Mesendoderm (in vitro differentiated cells): ENCODE measurements at regions not wholly inside any gene's neighbourhood (a gene's known extent, or its start where the extent isn't known, plus 50 kb on each side); places are given as distances from the start of the nearest gene placed in this dataset.
"Not testable (repeated sequence)": the region's sequence is repeated elsewhere in the genome, so short reads cannot be mapped to it uniquely, and the experiment has no call there.

ENCODE experiments used
- DNase-seq: peaks from one replicate; pipeline ENCODE4 v3.0.0; 2013
- H2AK5ac ChIP-seq: 2 replicates; pipeline ENCODE4 v1.6.1; 2013; ENCODE audit warnings: low read length, inconsistent platforms
- H2BK120ac ChIP-seq: 2 replicates; pipeline ENCODE4 v1.6.1; 2013; ENCODE audit warnings: low read depth, mild to moderate bottlenecking, low read length, moderate library complexity, mixed read lengths
- H2BK15ac ChIP-seq: replicated peaks from 2 replicates; pipeline ENCODE4 v1.6.1; 2013; ENCODE audit warnings: low read depth, mild to moderate bottlenecking, moderate library complexity
- H2BK5ac ChIP-seq: 2 replicates; pipeline ENCODE4 v1.6.1; 2013; ENCODE audit warnings: low read length, inconsistent platforms
- H3K18ac ChIP-seq: 2 replicates; pipeline ENCODE4 v1.6.1; 2013; ENCODE audit warnings: mild to moderate bottlenecking, low read length, mixed read lengths
- H3K23ac ChIP-seq: one replicate; pipeline ENCODE4 v1.6.1; 2013; ENCODE audit warnings: low read length
- H3K27ac ChIP-seq: 2 replicates; pipeline ENCODE4 v1.5.1; 2013; ENCODE audit warnings: low read depth, mild to moderate bottlenecking, inconsistent platforms, low read length, moderate library complexity
- H3K27me3 ChIP-seq: 2 replicates; pipeline ENCODE4 v1.6.1; 2013; ENCODE audit warnings: low read length, control low read depth, mild to moderate bottlenecking, inconsistent platforms; ENCODE audit not compliant: insufficient read depth, poor library complexity
- H3K36me3 ChIP-seq: 2 replicates; pipeline ENCODE4 v1.6.1; 2013; ENCODE audit warnings: low read length, inconsistent platforms; ENCODE audit not compliant: control insufficient read depth, insufficient read depth
- H3K4ac ChIP-seq: one replicate; pipeline ENCODE4 v1.6.1; 2013; ENCODE audit warnings: low read depth, mild to moderate bottlenecking, low read length, moderate library complexity
- H3K4me1 ChIP-seq: 2 replicates; pipeline ENCODE4 v1.6.1; 2013; ENCODE audit warnings: low read depth, low read length, inconsistent platforms; ENCODE audit not compliant: control insufficient read depth
- H3K4me2 ChIP-seq: 2 replicates; pipeline ENCODE4 v1.6.1; 2013; ENCODE audit warnings: low read length
- H3K4me3 ChIP-seq: 2 replicates; pipeline ENCODE4 v1.5.1; 2013; ENCODE audit warnings: mild to moderate bottlenecking, low read length
- H3K56ac ChIP-seq: one replicate; pipeline ENCODE4 v1.6.1; 2013; ENCODE audit warnings: low read length
- H3K79me1 ChIP-seq: 2 replicates; pipeline ENCODE4 v1.6.1; 2013; ENCODE audit warnings: low read length, inconsistent platforms
- H3K79me2 ChIP-seq: 2 replicates; pipeline ENCODE4 v1.6.1; 2013; ENCODE audit warnings: mild to moderate bottlenecking, low read length; ENCODE audit not compliant: control insufficient read depth, insufficient read depth
- H3K9ac ChIP-seq: 2 replicates; pipeline ENCODE4 v1.6.1; 2013; ENCODE audit warnings: low read length, inconsistent platforms
- H4K5ac ChIP-seq: one replicate; pipeline ENCODE4 v1.6.1; 2013; ENCODE audit warnings: low read length
- H4K8ac ChIP-seq: one replicate; pipeline ENCODE4 v1.6.1; 2013; ENCODE audit warnings: low read depth, mild to moderate bottlenecking, control low read depth, low read length, moderate library complexity
- WGBS: extraction: QIAGEN DNeasy Blood & Tissue Kit; methylation state at CpG from one replicate; pipeline ENCODE4 v1.1.7; 2013; ENCODE audit warnings: low lambda C conversion rate, missing lambda C conversion rate; ENCODE audit not compliant: insufficient coverage; ENCODE audit errors: extremely low coverage; 5-methylcytosine and 5-hydroxymethylcytosine counted together

- not testable (repeated sequence) for H2BK120ac ChIP-seq, H3K4me2 ChIP-seq, H3K4ac ChIP-seq, H2BK15ac ChIP-seq, H2AK5ac ChIP-seq, H3K79me2 ChIP-seq, H3K23ac ChIP-seq, H3K56ac ChIP-seq, H3K18ac ChIP-seq, H3K4me3 ChIP-seq, H2BK5ac ChIP-seq, H3K27me3 ChIP-seq, H4K8ac ChIP-seq, H3K9ac ChIP-seq, H3K36me3 ChIP-seq, H3K4me1 ChIP-seq, DNase-seq, H3K79me1 ChIP-seq, H4K5ac ChIP-seq, H3K27ac ChIP-seq
- WGBS, result no CpG with 5 or more reads among the region's 11 CpGs
Measured at GRCh38 chr6:142649438-142650234, 295.3 kb downstream of the HIVEP2 start.

DNA sequence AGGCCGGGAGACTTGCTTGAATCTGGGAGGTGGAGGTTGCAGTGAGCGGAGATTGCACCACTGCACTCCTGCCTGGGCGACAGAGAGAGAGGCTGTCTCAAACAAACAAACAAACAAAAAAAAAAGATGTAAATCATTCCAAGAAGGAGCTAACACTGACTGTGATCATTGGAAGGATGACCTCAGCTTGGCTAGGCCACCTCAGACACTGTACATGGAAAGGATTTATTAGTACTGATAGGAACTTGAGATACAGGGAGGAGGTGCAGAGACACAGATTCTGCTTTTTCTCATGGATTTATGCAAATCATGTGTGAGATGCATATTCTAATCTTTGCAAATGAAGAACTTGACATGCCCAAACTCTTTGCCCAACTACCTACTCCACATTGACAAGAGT is 293.6 kb downstream of the HIVEP2 start:
- Histone ChIP-seq H2AK5ac (no peak overlapping the region), H3K79me2 (no peaks in the 10 kb centered on the region), H3K4ac (no peak overlapping the region), H3K18ac (no peak overlapping the region), H3K4me3 (no peak overlapping the region), H2BK120ac (no peak overlapping the region), H3K23ac (no peak overlapping the region), H2BK5ac (no peak overlapping the region), H3K4me2 (no peak overlapping the region), H4K8ac (no peak overlapping the region), H3K36me3 (no peaks in the 10 kb centered on the region), H3K4me1 (no peaks in the 10 kb centered on the region), H2BK15ac (no peak overlapping the region), H3K79me1 (no peaks in the 10 kb centered on the region), H3K56ac (no peak overlapping the region), H3K27ac (no peak overlapping the region), H3K9ac (no peak overlapping the region), H3K27me3 (no peaks in the 10 kb centered on the region), H4K5ac (no peak overlapping the region)
- WGBS, result no CpG with 5 or more reads among the region's 3 CpGs
- DNase-seq, result no peak

- Histone ChIP-seq H2BK15ac (no peak overlapping the region), H3K79me1 (no peaks in the 10 kb centered on the region), H3K9ac (no peak overlapping the region), H3K23ac (no peak overlapping the region), H4K5ac (no peak overlapping the region), H3K27me3 (no peaks in the 10 kb centered on the region), H2AK5ac (no peak overlapping the region), H3K27ac (no peak overlapping the region), H4K8ac (no peak overlapping the region), H3K4ac (no peak overlapping the region), H3K4me1 (no peaks in the 10 kb centered on the region), H2BK120ac (no peak overlapping the region), H3K4me3 (no peak overlapping the region), H3K79me2 (no peaks in the 10 kb centered on the region), H3K56ac (no peak overlapping the region), H3K4me2 (no peak overlapping the region), H3K36me3 (no peaks in the 10 kb centered on the region), H2BK5ac (no peak overlapping the region), H3K18ac (no peak overlapping the region)
- DNase-seq, result no peak
- no CpG with 5 or more reads among the region's 5 CpGs for WGBS
Measured at GRCh38 chr6:142653710-142654420, 291.1 kb downstream of the HIVEP2 start.

GRCh38 chr6:142659661-142660060 is 285.3 kb downstream of the HIVEP2 start:
- Histone ChIP-seq H3K56ac (no peak overlapping the region), H2AK5ac (no peak overlapping the region), H3K27me3 (no peaks in the 10 kb centered on the region), H2BK15ac (no peak overlapping the region), H3K4me2 (no peak overlapping the region), H3K79me2 (no peaks in the 10 kb centered on the region), H3K9ac (no peak overlapping the region), H2BK120ac (no peak overlapping the region), H4K5ac (no peak overlapping the region), H3K23ac (no peak overlapping the region), H3K4ac (no peak overlapping the region), H3K79me1 (no peaks in the 10 kb centered on the region), H2BK5ac (no peak overlapping the region), H3K4me3 (no peak overlapping the region), H3K36me3 (no peaks in the 10 kb centered on the region), H3K18ac (no peak overlapping the region), H3K27ac (no peak overlapping the region), H4K8ac (no peak overlapping the region), H3K4me1 (no peaks in the 10 kb centered on the region)
- no CpG with 5 or more reads among the region's 2 CpGs for WGBS
- DNase-seq, result peak; percentile 15

GRCh38 chr6:142665393-142665792 is 279.6 kb downstream of the HIVEP2 start:
- Histone ChIP-seq H2BK120ac (no peak overlapping the region), H3K56ac (no peak overlapping the region), H4K8ac (no peak overlapping the region), H2BK5ac (no peak overlapping the region), H3K9ac (no peak overlapping the region), H3K36me3 (no peaks in the 10 kb centered on the region), H3K4ac (no peak overlapping the region), H3K4me3 (no peak overlapping the region), H3K4me1 (peaks cover 1% of the 10 kb centered on the region), H3K18ac (no peak overlapping the region), H3K27me3 (no peaks in the 10 kb centered on the region), H3K27ac (no peak overlapping the region), H3K79me1 (no peaks in the 10 kb centered on the region), H3K79me2 (no peaks in the 10 kb centered on the region), H3K4me2 (no peak overlapping the region), H3K23ac (no peak overlapping the region), H2BK15ac (no peak overlapping the region), H4K5ac (no peak overlapping the region), H2AK5ac (no peak overlapping the region)
- no peak for DNase-seq
- WGBS, result no CpG with 5 or more reads among the region's 2 CpGs
